Transverse colon (tissue), 4 donors: ENCODE measurements at regions not wholly inside any gene's neighbourhood (a gene's known extent, or its start where the extent isn't known, plus 50 kb on each side); places are given as distances from the start of the nearest gene placed in this dataset.

Source experiments
- DNase-seq: peaks from one replicate; pipeline ENCODE4 v3.0.0-alpha.2; 2019
- H3K27ac ChIP-seq, 4 donors: fragments of 200-600 bp; sonication (generic); 2 replicates each; pipeline ENCODE4 v1.5.1; 2016 to 2018; ENCODE audit warnings: inconsistent platforms in 4 of 4
- H3K27me3 ChIP-seq: fragments of 200-600 bp; sonication (generic); 2 replicates; pipeline ENCODE4 v1.5.1; 2017; ENCODE audit warnings: inconsistent platforms
- H3K36me3 ChIP-seq, 4 donors: fragments of 200-600 bp; sonication (generic); 2 replicates each; pipeline ENCODE4 v1.5.1; 2017 to 2019; ENCODE audit warnings: inconsistent platforms in 4 of 4
- H3K4me1 ChIP-seq, 4 donors: fragments of 200-600 bp; sonication (generic); 2 replicates each; pipeline ENCODE4 v1.5.1; 2017 to 2020; ENCODE audit warnings: inconsistent platforms in 4 of 4
- H3K4me3 ChIP-seq, 4 donors: fragments of 200-600 bp; sonication (generic); 1 replicate in 1 of 4; 2 replicates in 3 of 4; pipeline versions ENCODE4 v1.5.1 to v1.6.1; 2017 to 2019; ENCODE audit warnings: inconsistent platforms in 4 of 4
- H3K9me3 ChIP-seq, 2 donors: fragments of 200-600 bp; sonication (generic); 2 replicates each; pipeline ENCODE4 v1.5.1; 2017 to 2019; ENCODE audit warnings: inconsistent platforms in 2 of 2
- CTCF ChIP-seq, 5 experiments: fragments of 200-600 bp in 3 of 5; fragments of 450-650 bp in 2 of 5; sonication (generic) in 3 of 5; IDR thresholded peaks; 1 replicate in 2 of 5; 2 replicates in 3 of 5; pipeline ENCODE4 v1.5.1; 2016 to 2017; ENCODE audit warnings: antibody characterized with exemption in 5 of 5, inconsistent platforms in 3 of 5, mild to moderate bottlenecking in 2 of 5, moderate library complexity in 1 of 5
- EP300 ChIP-seq: sonication (generic); formaldehyde crosslinking; IDR thresholded peaks from one replicate; pipeline ENCODE4 v1.6.1; 2017; ENCODE audit warnings: antibody characterized with exemption, low read depth
- POLR2A ChIP-seq: fragments of 450-650 bp; IDR thresholded peaks from one replicate; pipeline ENCODE4 v1.6.1; 2016; ENCODE audit warnings: antibody characterized with exemption, mild to moderate bottlenecking, moderate library complexity
- POLR2AphosphoS5 ChIP-seq, 3 donors: sonication (generic); formaldehyde crosslinking; IDR thresholded peaks; one replicate each; pipeline ENCODE4 v1.6.1; 2016; ENCODE audit warnings: antibody characterized with exemption in 3 of 3
- WGBS, 2 donors: methylation state at CpG; one replicate each; pipeline ENCODE4 v1.1.5; 2018; ENCODE audit warnings: low coverage in 1 of 2; 5-methylcytosine and 5-hydroxymethylcytosine counted together
- in situ Hi-C, 4 donors: fragments of 200-750 bp; cut with MboI; loops; one replicate each; pipeline versions ENCODE4 v1.15.0 to v1.15.1; 2017; ENCODE audit warnings: low sequenced_read_pairs in 3 of 4, low pct_ligation_motif_present in 1 of 4, low pct_unique_long_range_greater_than_20kb in 1 of 4
- intact Hi-C: fragments of 100-400 bp; cut with DNase I; formaldehyde crosslinking; loops from one replicate; pipeline ENCODE4 v1.15.1; 2023; ENCODE audit warnings: low total_unique reads

- no peak overlapping the region for H3K27ac ChIP-seq
- 88 to 90% methylated on average over 2 to 9 of the region's 9 CpGs for WGBS, 2 donors
Observed at GRCh38 chr10:128734734-128735133, 608.5 kb upstream of the MKI67 start.

GRCh38 chr10:128735996-128736395 is 609.8 kb upstream of the MKI67 start:
- TF ChIP-seq POLR2AphosphoS5 (IDR thresholded peaks at IDR 0.05): no peak
- no peak for TF ChIP-seq CTCF (IDR thresholded peaks at IDR 0.05)
- no peak for TF ChIP-seq EP300
- TF ChIP-seq POLR2A: no peak
- no peaks in the 10 kb centered on the region for H3K36me3 ChIP-seq
- H3K4me3 ChIP-seq: no peak overlapping the region
- H3K9me3 ChIP-seq: no peaks in the 10 kb centered on the region
- intact Hi-C loops: no loop called here
- DNase-seq: no peak
- WGBS, 2 donors: 74 to 77% methylated on average over 7 to 8 of the region's 8 CpGs
- no peak overlapping the region for H3K27ac ChIP-seq
- no peaks in the 10 kb centered on the region for H3K27me3 ChIP-seq
- no peaks in the 10 kb centered on the region for H3K4me1 ChIP-seq
- in situ Hi-C loops: no loop called here

More at GRCh38 chr10:128734734-128735133, 608.5 kb upstream of the MKI67 start:
- Histone ChIP-seq H3K4me1 (no peaks in the 10 kb centered on the region), H3K36me3 (no peaks in the 10 kb centered on the region), H3K27me3 (no peaks in the 10 kb centered on the region), H3K9me3 (no peaks in the 10 kb centered on the region), H3K4me3 (no peak overlapping the region)
- TF ChIP-seq CTCF (IDR thresholded peaks at IDR 0.05) (no peak), POLR2A (no peak), EP300 (no peak), POLR2AphosphoS5 (IDR thresholded peaks at IDR 0.05) (no peak)
- intact Hi-C loops: no loop called here
- in situ Hi-C loops: no loop called here
- DNase-seq: no peak

GRCh38 chr10:128738386-128738915 is 612.2 kb upstream of the MKI67 start:
- in situ Hi-C loops: no loop called here
- 55 to 63% methylated on average over 11 of the region's 11 CpGs for WGBS, 2 donors

GRCh38 chr10:128739930-128740329 is 613.7 kb upstream of the MKI67 start:
- no peaks in the 10 kb centered on the region for H3K4me1 ChIP-seq
- H3K36me3 ChIP-seq: no peaks in the 10 kb centered on the region
- H3K9me3 ChIP-seq: no peaks in the 10 kb centered on the region
- DNase-seq: no peak
- no peaks in the 10 kb centered on the region for H3K27me3 ChIP-seq
- TF ChIP-seq POLR2A (no peak), EP300 (no peak), POLR2AphosphoS5 (IDR thresholded peaks at IDR 0.05) (no peak), CTCF (IDR thresholded peaks at IDR 0.05) (no peak)
- intact Hi-C loops (no loop called here), in situ Hi-C loops (no loop called here)
- 40 to 80% methylated on average over 2 to 9 of the region's 9 CpGs for WGBS, 2 donors
- no peak overlapping the region for H3K27ac ChIP-seq
- H3K4me3 ChIP-seq: no peak overlapping the region

More at GRCh38 chr10:128738386-128738915, 612.2 kb upstream of the MKI67 start:
- Histone ChIP-seq H3K27ac (no peak overlapping the region), H3K4me3 (no peak overlapping the region), H3K4me1 (no peaks in the 10 kb centered on the region), H3K9me3 (no peaks in the 10 kb centered on the region), H3K36me3 (no peaks in the 10 kb centered on the region), H3K27me3 (no peaks in the 10 kb centered on the region)
- no peak for DNase-seq
- intact Hi-C loops: no loop called here
- TF ChIP-seq EP300: no peak
- no peak for TF ChIP-seq CTCF (IDR thresholded peaks at IDR 0.05)
- TF ChIP-seq POLR2AphosphoS5 (IDR thresholded peaks at IDR 0.05): no peak
- no peak for TF ChIP-seq POLR2A
